ENCODE measurements at regions not wholly inside any gene's neighbourhood (a gene's known extent, or its start where the extent isn't known, plus 50 kb on each side); places are given as distances from the start of the nearest gene placed in this dataset.

- CTCF ChIA-PET = no interaction called here
- no peak overlapping the region for H3K4me3 Mint-ChIP-seq
Measured at GRCh38 chr1:234554218-234554697, 55.7 kb downstream of the IRF2BP2 start.

GRCh38 chr1:234553240-234554188 is 56.5 kb downstream of the IRF2BP2 start:
- no peak for DNase-seq
- no peaks in the 10 kb centered on the region for H3K36me3 ChIP-seq (ENCODE audit: control insufficient read depth in 2 of 3, insufficient read depth in 3 of 3, low read length in 3 of 3)
- H3K9me3 ChIP-seq (ENCODE audit: control insufficient read depth in 2 of 3, low read length in 3 of 3) = no peaks in the 10 kb centered on the region
- H3K4me1 Mint-ChIP-seq = no peaks in the 10 kb centered on the region
- H3K27ac ChIP-seq (ENCODE audit: low read depth, low read length) = no peak overlapping the region
- no peak for ATAC-seq
- H3K4me1 ChIP-seq (ENCODE audit: control insufficient read depth in 2 of 2, insufficient read depth in 2 of 2, low read length in 2 of 2) = no peaks in the 10 kb centered on the region
- ChIA-PET POLR2A (no interaction called here), CTCF (no interaction called here)
- H3K27me3 ChIP-seq (ENCODE audit: control insufficient read depth in 2 of 2, insufficient read depth in 2 of 2, low read length in 2 of 2) = no peaks in the 10 kb centered on the region
- no peak overlapping the region for H3K4me3 Mint-ChIP-seq
- intact Hi-C loops (cut with micrococcal nuclease) = no loop called here
- H3K9me3 Mint-ChIP-seq = no peaks in the 10 kb centered on the region
- H3K27me3 Mint-ChIP-seq = no peaks in the 10 kb centered on the region
- no peak overlapping the region for H3K4me3 ChIP-seq (ENCODE audit: low read length)
- no peak overlapping the region for H3K27ac Mint-ChIP-seq
- no peaks in the 10 kb centered on the region for H3K36me3 Mint-ChIP-seq

More at GRCh38 chr1:234554218-234554697, 55.7 kb downstream of the IRF2BP2 start:
- Mint-ChIP-seq H3K9me3 (no peaks in the 10 kb centered on the region), H3K27me3 (no peaks in the 10 kb centered on the region), H3K36me3 (no peaks in the 10 kb centered on the region), H3K4me1 (no peaks in the 10 kb centered on the region), H3K27ac (peak overlapping the region in 1 of 9 donors; percentile 41)
- intact Hi-C loops (cut with micrococcal nuclease) = no loop called here
- H3K4me1 ChIP-seq (ENCODE audit: control insufficient read depth in 2 of 2, insufficient read depth in 2 of 2, low read length in 2 of 2) = no peaks in the 10 kb centered on the region
- H3K27me3 ChIP-seq (ENCODE audit: control insufficient read depth in 2 of 2, insufficient read depth in 2 of 2, low read length in 2 of 2) = no peaks in the 10 kb centered on the region
- DNase-seq (no peak), ATAC-seq (no peak)
- H3K36me3 ChIP-seq (ENCODE audit: control insufficient read depth in 2 of 3, insufficient read depth in 3 of 3, low read length in 3 of 3) = no peaks in the 10 kb centered on the region
- no peak overlapping the region for H3K27ac ChIP-seq (ENCODE audit: low read depth, low read length)
- H3K4me3 ChIP-seq (ENCODE audit: low read length) = no peak overlapping the region
- no peaks in the 10 kb centered on the region for H3K9me3 ChIP-seq (ENCODE audit: control insufficient read depth in 2 of 3, low read length in 3 of 3)
- POLR2A ChIA-PET = no interaction called here

GRCh38 chr1:234551032-234551378 is 59.0 kb downstream of the IRF2BP2 start:
- ChIA-PET POLR2A (no interaction called here), CTCF (no interaction called here)
- no peak for ATAC-seq

GRCh38 chr1:234550341-234551031 is 59.5 kb downstream of the IRF2BP2 start:
- no peaks in the 10 kb centered on the region for H3K36me3 Mint-ChIP-seq
- ATAC-seq (no peak), DNase-seq (no peak)
- CTCF ChIA-PET = no interaction called here
- Histone ChIP-seq H3K4me3 (ENCODE audit: low read length) (no peak overlapping the region), H3K4me1 (ENCODE audit: control insufficient read depth in 2 of 2, insufficient read depth in 2 of 2, low read length in 2 of 2) (no peaks in the 10 kb centered on the region), H3K36me3 (ENCODE audit: control insufficient read depth in 2 of 3, insufficient read depth in 3 of 3, low read length in 3 of 3) (no peaks in the 10 kb centered on the region), H3K9me3 (ENCODE audit: control insufficient read depth in 2 of 3, low read length in 3 of 3) (no peaks in the 10 kb centered on the region), H3K27me3 (ENCODE audit: control insufficient read depth in 2 of 2, insufficient read depth in 2 of 2, low read length in 2 of 2) (no peaks in the 10 kb centered on the region), H3K27ac (ENCODE audit: low read depth, low read length) (no peak overlapping the region)
- POLR2A ChIA-PET = no interaction called here
- no peaks in the 10 kb centered on the region for H3K9me3 Mint-ChIP-seq
- no peak overlapping the region for H3K27ac Mint-ChIP-seq
- no peak overlapping the region for H3K4me3 Mint-ChIP-seq
- H3K4me1 Mint-ChIP-seq = peaks cover 0 to 9% (median 0%) of the 10 kb centered on the region in 7 donors
- H3K27me3 Mint-ChIP-seq = no peaks in the 10 kb centered on the region
- intact Hi-C loops (cut with micrococcal nuclease) = no loop called here

More at GRCh38 chr1:234551032-234551378, 59.0 kb downstream of the IRF2BP2 start:
- no peaks in the 10 kb centered on the region for H3K4me1 ChIP-seq (ENCODE audit: control insufficient read depth in 2 of 2, insufficient read depth in 2 of 2, low read length in 2 of 2)
- peak overlapping the region in 1 of 9 donors; percentile 27 for H3K27ac Mint-ChIP-seq
- no peaks in the 10 kb centered on the region for H3K27me3 Mint-ChIP-seq
- H3K9me3 Mint-ChIP-seq = no peaks in the 10 kb centered on the region
- H3K4me1 Mint-ChIP-seq = peaks cover 0 to 4% (median 0%) of the 10 kb centered on the region in 7 donors
- no peaks in the 10 kb centered on the region for H3K36me3 Mint-ChIP-seq
- intact Hi-C loops (cut with micrococcal nuclease) = no loop called here
- no peaks in the 10 kb centered on the region for H3K27me3 ChIP-seq (ENCODE audit: control insufficient read depth in 2 of 2, insufficient read depth in 2 of 2, low read length in 2 of 2)
- no peak for DNase-seq
- H3K4me3 Mint-ChIP-seq = no peak overlapping the region
- no peaks in the 10 kb centered on the region for H3K9me3 ChIP-seq (ENCODE audit: control insufficient read depth in 2 of 3, low read length in 3 of 3)
- H3K4me3 ChIP-seq (ENCODE audit: low read length) = no peak overlapping the region
- no peak overlapping the region for H3K27ac ChIP-seq (ENCODE audit: low read depth, low read length)
- H3K36me3 ChIP-seq (ENCODE audit: control insufficient read depth in 2 of 3, insufficient read depth in 3 of 3, low read length in 3 of 3) = no peaks in the 10 kb centered on the region

GRCh38 chr1:234549447-234550021 is 60.4 kb downstream of the IRF2BP2 start:
- Histone ChIP-seq H3K4me3 (ENCODE audit: low read length) (no peak overlapping the region), H3K27me3 (ENCODE audit: control insufficient read depth in 2 of 2, insufficient read depth in 2 of 2, low read length in 2 of 2) (no peaks in the 10 kb centered on the region), H3K9me3 (ENCODE audit: control insufficient read depth in 2 of 3, low read length in 3 of 3) (no peaks in the 10 kb centered on the region), H3K4me1 (ENCODE audit: control insufficient read depth in 2 of 2, insufficient read depth in 2 of 2, low read length in 2 of 2) (peaks cover 0 to 4% of the 10 kb centered on the region in 2 donors), H3K36me3 (ENCODE audit: control insufficient read depth in 2 of 3, insufficient read depth in 3 of 3, low read length in 3 of 3) (no peaks in the 10 kb centered on the region), H3K27ac (ENCODE audit: low read depth, low read length) (no peak overlapping the region)
- ChIA-PET POLR2A (no interaction called here), CTCF (no interaction called here)
- Mint-ChIP-seq H3K4me3 (no peak overlapping the region), H3K27me3 (no peaks in the 10 kb centered on the region), H3K4me1 (peaks cover 7 to 19% (median 9%) of the 10 kb centered on the region in 7 donors), H3K36me3 (no peaks in the 10 kb centered on the region), H3K27ac (peak overlapping the region in 1 of 9 donors; percentile 3), H3K9me3 (no peaks in the 10 kb centered on the region)
- DNase-seq (no peak), ATAC-seq (no peak)
- intact Hi-C loops (cut with micrococcal nuclease) = loop anchor here in 1 of 2 donors (10.0 kb wide), 1 partner anchor 55 kb away; no protein-coding TSS in a partner anchor

- no peaks in the 10 kb centered on the region for H3K9me3 ChIP-seq (ENCODE audit: control insufficient read depth in 2 of 3, low read length in 3 of 3)
- Mint-ChIP-seq H3K4me1 (peaks cover 16 to 33% (median 18%) of the 10 kb centered on the region in 7 donors), H3K27me3 (no peaks in the 10 kb centered on the region), H3K4me3 (no peak overlapping the region), H3K9me3 (no peaks in the 10 kb centered on the region), H3K36me3 (no peaks in the 10 kb centered on the region), H3K27ac (peak overlapping the region in 1 of 9 donors; percentile 24)
- POLR2A ChIA-PET = no interaction called here
- DNase-seq = no peak
- H3K27me3 ChIP-seq (ENCODE audit: control insufficient read depth in 2 of 2, insufficient read depth in 2 of 2, low read length in 2 of 2) = no peaks in the 10 kb centered on the region
- H3K27ac ChIP-seq (ENCODE audit: low read depth, low read length) = no peak overlapping the region
- no peaks in the 10 kb centered on the region for H3K36me3 ChIP-seq (ENCODE audit: control insufficient read depth in 2 of 3, insufficient read depth in 3 of 3, low read length in 3 of 3)
- CTCF ChIA-PET = interaction anchor here (0.5 kb wide), 1 partner anchor 873 kb away, joined by 3 read pairs; no protein-coding TSS in a partner anchor
- intact Hi-C loops (cut with micrococcal nuclease) = loop anchor here in 1 of 2 donors (10.0 kb wide), 1 partner anchor 52 kb away; no protein-coding TSS in a partner anchor
- peaks cover 0 to 13% of the 10 kb centered on the region in 2 donors for H3K4me1 ChIP-seq (ENCODE audit: control insufficient read depth in 2 of 2, insufficient read depth in 2 of 2, low read length in 2 of 2)
- no peak for ATAC-seq
- no peak overlapping the region for H3K4me3 ChIP-seq (ENCODE audit: low read length)
Measured at GRCh38 chr1:234546890-234547788, 62.8 kb downstream of the IRF2BP2 start.
